Upper lobe of right lung (tissue), 1 donor: ENCODE measurements at regions not wholly inside any gene's neighbourhood (a gene's known extent, or its start where the extent isn't known, plus 50 kb on each side); places are given as distances from the start of the nearest gene placed in this dataset.

ENCODE experiments used
- ATAC-seq: fragments of 200-7000 bp; cut with Tn5 transposase; one replicate; pipeline ENCODE4 v1.9.1; 2020; ENCODE audit warnings: mild to moderate bottlenecking, moderate library complexity
- DNase-seq: peaks from one replicate; pipeline ENCODE4 v3.0.0-alpha.2; 2020
- H3K27ac ChIP-seq: fragments of 200-600 bp; one replicate; pipeline ENCODE4 v1.8.0; 2022
- H3K27me3 ChIP-seq: fragments of 200-600 bp; one replicate; pipeline ENCODE4 v1.8.0; 2022; ENCODE audit warnings: mild to moderate bottlenecking
- H3K36me3 ChIP-seq: fragments of 200-600 bp; one replicate; pipeline ENCODE4 v1.8.0; 2022
- H3K4me1 ChIP-seq: fragments of 200-600 bp; one replicate; pipeline ENCODE4 v1.8.0; 2022
- H3K4me3 ChIP-seq: fragments of 200-600 bp; one replicate; pipeline ENCODE4 v1.8.0; 2022; ENCODE audit warnings: mild to moderate bottlenecking
- H3K9me3 ChIP-seq: fragments of 200-600 bp; one replicate; pipeline ENCODE4 v1.8.0; 2022
- intact Hi-C: fragments of 100-400 bp; cut with DNase I; formaldehyde crosslinking; loops from one replicate; pipeline ENCODE4 v1.11.0; 2022
- TF ChIP-seq, protein P1 (sequence below): fragments of 200-600 bp; IDR thresholded peaks from one replicate; pipeline ENCODE4 v1.8.0; 2022; ENCODE audit warnings: antibody characterized with exemption
- donor health status: DM: no; HTN: yes; CAD: no; lungs with severe emphysema.

DNA sequence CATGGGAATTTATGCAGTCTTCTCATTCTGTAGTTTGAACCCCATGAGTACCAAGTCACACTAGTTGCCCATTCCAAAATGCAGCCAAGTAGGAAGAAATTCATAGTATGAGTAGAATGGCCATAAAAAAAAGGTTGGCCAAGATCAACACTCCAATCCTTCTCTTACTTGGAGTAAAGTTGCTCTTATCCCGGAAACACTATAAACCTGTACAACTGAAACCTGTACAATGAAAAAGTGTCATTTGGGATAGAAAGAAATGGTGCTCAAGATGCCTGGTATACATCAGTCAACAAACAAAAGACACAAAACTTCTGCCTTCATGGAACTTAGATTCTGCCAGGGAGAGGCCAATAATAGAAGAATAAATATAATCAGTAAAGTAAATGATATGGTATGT lies 325.0 kb downstream of the NFIB start:
- Histone ChIP-seq H3K4me3 (no peak overlapping the region), H3K36me3 (no peaks in the 10 kb centered on the region), H3K27me3 (no peaks in the 10 kb centered on the region), H3K4me1 (no peaks in the 10 kb centered on the region), H3K27ac (no peak overlapping the region), H3K9me3 (no peaks in the 10 kb centered on the region)
- DNase-seq (no peak), ATAC-seq (no peak)
- intact Hi-C loops = no loop called here
- TF ChIP-seq, protein P1, sequence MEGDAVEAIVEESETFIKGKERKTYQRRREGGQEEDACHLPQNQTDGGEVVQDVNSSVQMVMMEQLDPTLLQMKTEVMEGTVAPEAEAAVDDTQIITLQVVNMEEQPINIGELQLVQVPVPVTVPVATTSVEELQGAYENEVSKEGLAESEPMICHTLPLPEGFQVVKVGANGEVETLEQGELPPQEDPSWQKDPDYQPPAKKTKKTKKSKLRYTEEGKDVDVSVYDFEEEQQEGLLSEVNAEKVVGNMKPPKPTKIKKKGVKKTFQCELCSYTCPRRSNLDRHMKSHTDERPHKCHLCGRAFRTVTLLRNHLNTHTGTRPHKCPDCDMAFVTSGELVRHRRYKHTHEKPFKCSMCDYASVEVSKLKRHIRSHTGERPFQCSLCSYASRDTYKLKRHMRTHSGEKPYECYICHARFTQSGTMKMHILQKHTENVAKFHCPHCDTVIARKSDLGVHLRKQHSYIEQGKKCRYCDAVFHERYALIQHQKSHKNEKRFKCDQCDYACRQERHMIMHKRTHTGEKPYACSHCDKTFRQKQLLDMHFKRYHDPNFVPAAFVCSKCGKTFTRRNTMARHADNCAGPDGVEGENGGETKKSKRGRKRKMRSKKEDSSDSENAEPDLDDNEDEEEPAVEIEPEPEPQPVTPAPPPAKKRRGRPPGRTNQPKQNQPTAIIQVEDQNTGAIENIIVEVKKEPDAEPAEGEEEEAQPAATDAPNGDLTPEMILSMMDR = no peak

DNA sequence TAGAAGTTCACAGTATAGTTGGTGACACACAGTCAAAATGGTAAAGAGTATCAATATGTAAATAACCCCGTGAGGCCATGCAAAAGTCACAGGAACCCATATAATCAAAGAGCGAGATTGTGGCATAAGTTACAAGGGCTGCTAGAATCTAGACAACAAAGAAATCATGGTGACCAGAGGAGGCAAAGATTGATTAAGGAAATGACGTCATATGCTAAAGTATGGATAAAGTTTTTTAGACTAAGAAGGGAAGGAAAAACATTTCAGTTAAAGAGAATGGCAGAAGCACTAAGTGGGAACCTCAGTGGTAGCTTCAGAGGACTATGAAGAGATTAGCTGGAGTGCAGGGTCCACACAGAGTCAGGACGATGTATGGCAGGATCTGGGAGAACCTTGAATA lies 330.3 kb downstream of the NFIB start:
- Histone ChIP-seq H3K4me3 (no peak overlapping the region), H3K9me3 (no peaks in the 10 kb centered on the region), H3K27ac (no peak overlapping the region), H3K27me3 (no peaks in the 10 kb centered on the region), H3K36me3 (no peaks in the 10 kb centered on the region), H3K4me1 (no peaks in the 10 kb centered on the region)
- DNase-seq = no peak
- ATAC-seq = no peak
- TF ChIP-seq, protein P1 = no peak
- intact Hi-C loops = no loop called here

DNA sequence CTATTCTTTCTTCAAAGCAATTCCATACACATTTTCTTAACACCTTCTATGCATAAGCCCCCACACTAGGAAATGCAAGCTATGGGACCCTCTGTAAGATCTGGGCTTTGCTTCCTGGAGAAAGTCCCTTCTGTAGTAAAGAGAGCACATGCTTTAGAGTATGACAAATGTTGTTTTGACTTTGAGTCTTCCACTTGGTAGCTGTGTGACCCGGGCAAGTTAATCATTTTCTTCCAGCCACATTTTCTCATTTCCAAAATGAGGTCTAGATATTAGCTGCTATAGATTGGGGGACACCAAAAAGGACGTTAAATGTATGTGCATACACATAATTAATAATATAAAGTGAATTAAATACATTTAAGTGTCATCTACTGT lies 334.0 kb downstream of the NFIB start:
- Histone ChIP-seq H3K27me3 (no peaks in the 10 kb centered on the region), H3K4me3 (no peak overlapping the region), H3K9me3 (no peaks in the 10 kb centered on the region), H3K4me1 (no peaks in the 10 kb centered on the region), H3K36me3 (no peaks in the 10 kb centered on the region), H3K27ac (no peak overlapping the region)
- no peak for ATAC-seq
- intact Hi-C loops = no loop called here
- DNase-seq = no peak
- TF ChIP-seq, protein P1 = no peak

DNA sequence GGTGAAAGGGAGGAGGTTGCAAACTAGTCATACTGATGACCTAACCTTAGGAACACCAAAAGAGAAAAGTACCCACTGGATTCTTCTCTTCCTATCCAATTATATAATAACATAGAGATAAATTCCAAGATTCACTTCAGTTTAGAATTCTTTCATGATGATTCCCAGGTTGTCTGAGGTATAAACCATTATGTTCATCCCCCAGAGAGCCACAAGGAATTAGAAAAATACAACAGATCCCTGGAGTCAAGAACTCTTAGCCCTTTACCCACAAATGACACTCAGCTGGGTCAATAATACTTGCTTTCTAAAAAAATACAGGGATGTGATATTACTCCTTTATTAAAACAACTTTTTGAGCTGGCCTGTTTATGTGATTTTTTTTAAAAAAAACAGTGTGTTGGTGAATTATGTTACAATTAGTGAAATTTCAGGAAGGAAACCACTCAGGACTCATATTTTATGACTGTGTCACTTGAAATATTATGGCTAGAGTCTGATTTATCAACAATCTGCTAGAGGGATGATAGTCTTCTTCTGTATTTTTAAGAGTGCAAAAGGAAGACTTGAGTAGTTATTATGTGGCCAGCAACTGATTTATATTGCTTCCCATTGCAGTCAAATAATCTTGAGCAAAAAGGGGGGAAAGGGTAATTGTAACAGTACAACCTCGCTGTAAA lies 338.2 kb downstream of the NFIB start:
- Histone ChIP-seq H3K27ac (no peak overlapping the region), H3K4me1 (no peaks in the 10 kb centered on the region), H3K4me3 (no peak overlapping the region), H3K27me3 (no peaks in the 10 kb centered on the region), H3K9me3 (no peaks in the 10 kb centered on the region), H3K36me3 (no peaks in the 10 kb centered on the region)
- intact Hi-C loops = no loop called here
- TF ChIP-seq, protein P1 = no peak
- DNase-seq = no peak
- no peak for ATAC-seq

DNA sequence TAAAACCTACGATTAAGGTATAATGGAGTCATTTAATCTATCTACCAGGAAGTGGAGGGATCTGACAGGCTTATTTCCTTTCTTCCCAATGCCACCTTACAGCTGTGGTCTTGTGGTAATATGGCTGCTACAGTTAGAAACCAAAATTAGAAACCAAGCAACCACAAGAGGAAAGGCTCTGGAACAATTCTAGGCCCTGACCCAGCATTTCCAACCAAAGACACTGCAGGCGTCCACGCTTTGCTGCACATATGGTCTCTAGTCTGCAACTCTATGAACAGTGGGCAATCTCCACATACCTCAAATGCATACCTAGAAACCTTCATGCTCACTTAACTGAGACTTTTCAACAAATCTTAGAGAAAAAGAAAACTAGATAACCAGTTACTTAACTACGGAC lies 339.1 kb downstream of the NFIB start:
- DNase-seq (no peak), ATAC-seq (no peak)
- no peaks in the 10 kb centered on the region for H3K4me1 ChIP-seq
- H3K9me3 ChIP-seq = no peaks in the 10 kb centered on the region
- TF ChIP-seq, protein P1 = no peak
- no peak overlapping the region for H3K4me3 ChIP-seq
- H3K27me3 ChIP-seq = no peaks in the 10 kb centered on the region
- no peak overlapping the region for H3K27ac ChIP-seq
- H3K36me3 ChIP-seq = no peaks in the 10 kb centered on the region
- intact Hi-C loops = no loop called here
